ENCODE measurements at regions not wholly inside any gene's neighbourhood (a gene's known extent, or its start where the extent isn't known, plus 50 kb on each side); places are given as distances from the start of the nearest gene placed in this dataset.
"Not testable (repeated sequence)": the region's sequence is repeated elsewhere in the genome, so short reads cannot be mapped to it uniquely, and the experiment has no call there.

GRCh38 chr2:82084679-82085392, 1780.3 kb upstream of the LRRTM1 start:
- DNase-seq (ENCODE audit: low spot score): no peak

GRCh38 chr2:82075875-82076274, 1771.3 kb upstream of the LRRTM1 start:
- no peak for DNase-seq (ENCODE audit: low spot score)

- no peak for DNase-seq (ENCODE audit: low spot score)
These were observed 1757.9 kb upstream of the LRRTM1 start for GRCh38 chr2:82062463-82062862.

- DNase-seq (ENCODE audit: low spot score): no peak
These were observed 1751.3 kb upstream of the LRRTM1 start for GRCh38 chr2:82055846-82056245.

- no peak for DNase-seq (ENCODE audit: low spot score)
These were observed 1739.3 kb upstream of the LRRTM1 start for GRCh38 chr2:82043867-82044266.

GRCh38 chr2:82027921-82028615, 1723.5 kb upstream of the LRRTM1 start:
- no peak for DNase-seq (ENCODE audit: low spot score)

GRCh38 chr2:82023710-82024109, 1719.2 kb upstream of the LRRTM1 start:
- no peak for DNase-seq (ENCODE audit: low spot score)

GRCh38 chr2:82013641-82014040, 1709.1 kb upstream of the LRRTM1 start:
- no peak for DNase-seq (ENCODE audit: low spot score)

GRCh38 chr2:82007071-82007664, 1702.6 kb upstream of the LRRTM1 start:
- DNase-seq (ENCODE audit: low spot score): no peak

GRCh38 chr2:82005889-82006288, 1701.3 kb upstream of the LRRTM1 start:
- DNase-seq (ENCODE audit: low spot score): not testable (repeated sequence)

GRCh38 chr2:82001614-82002013, 1697.1 kb upstream of the LRRTM1 start:
- no peak for DNase-seq (ENCODE audit: low spot score)

- DNase-seq (ENCODE audit: low spot score): no peak
These were observed 1696.1 kb upstream of the LRRTM1 start for GRCh38 chr2:82000606-82001005.

GRCh38 chr2:81996332-81996731, 1691.8 kb upstream of the LRRTM1 start:
- no peak for DNase-seq (ENCODE audit: low spot score)

- no peak for DNase-seq (ENCODE audit: low spot score)
These were observed 1686.7 kb upstream of the LRRTM1 start for GRCh38 chr2:81991282-81991681.

- no peak for DNase-seq (ENCODE audit: low spot score)
These were observed 1682.8 kb upstream of the LRRTM1 start for GRCh38 chr2:81987370-81987769.

GRCh38 chr2:81984969-81985637, 1680.6 kb upstream of the LRRTM1 start:
- no peak for DNase-seq (ENCODE audit: low spot score)

- no peak for DNase-seq (ENCODE audit: low spot score)
These were observed 1677.0 kb upstream of the LRRTM1 start for GRCh38 chr2:81981585-81981984.

- DNase-seq (ENCODE audit: low spot score): no peak
These were observed 1674.5 kb upstream of the LRRTM1 start for GRCh38 chr2:81979086-81979485.

- no peak for DNase-seq (ENCODE audit: low spot score)
These were observed 1672.4 kb upstream of the LRRTM1 start for GRCh38 chr2:81976998-81977397.

GRCh38 chr2:81974216-81974615, 1669.7 kb upstream of the LRRTM1 start:
- DNase-seq (ENCODE audit: low spot score): no peak

- DNase-seq (ENCODE audit: low spot score): no peak
These were observed 1638.3 kb upstream of the LRRTM1 start for GRCh38 chr2:81942876-81943275.

GRCh38 chr2:81942136-81942680, 1637.7 kb upstream of the LRRTM1 start:
- no peak for DNase-seq (ENCODE audit: low spot score)
